ENCODE measurements at regions not wholly inside any gene's neighbourhood (a gene's known extent, or its start where the extent isn't known, plus 50 kb on each side); places are given as distances from the start of the nearest gene placed in this dataset.

GRCh38 chr5:110346893-110347358 lies 379.5 kb downstream of the TMEM232 start:
- no peak for DNase-seq (ENCODE audit: low read depth)

- no peak for DNase-seq (ENCODE audit: low read depth)
Measured at GRCh38 chr5:110347781-110348180, 378.7 kb downstream of the TMEM232 start.

GRCh38 chr5:110351430-110351829 lies 375.0 kb downstream of the TMEM232 start:
- DNase-seq (ENCODE audit: low read depth) = no peak

GRCh38 chr5:110354311-110354710 lies 372.2 kb downstream of the TMEM232 start:
- DNase-seq (ENCODE audit: low read depth) = no peak

GRCh38 chr5:110354915-110355644 lies 371.4 kb downstream of the TMEM232 start:
- DNase-seq (ENCODE audit: low read depth) = no peak

- no peak for DNase-seq (ENCODE audit: low read depth)
Measured at GRCh38 chr5:110356677-110357076, 369.8 kb downstream of the TMEM232 start.

GRCh38 chr5:110359221-110359620 lies 367.2 kb downstream of the TMEM232 start:
- no peak for DNase-seq (ENCODE audit: low read depth)

GRCh38 chr5:110361471-110361870 lies 365.0 kb downstream of the TMEM232 start:
- DNase-seq (ENCODE audit: low read depth) = no peak

GRCh38 chr5:110362261-110362660 lies 364.2 kb downstream of the TMEM232 start:
- DNase-seq (ENCODE audit: low read depth) = no peak

- DNase-seq (ENCODE audit: low read depth) = no peak
Measured at GRCh38 chr5:110366716-110367115, 359.8 kb downstream of the TMEM232 start.

Data from myocyte (in vitro differentiated cells).